SKM-1 (cell line): ENCODE measurements at regions not wholly inside any gene's neighbourhood (a gene's known extent, or its start where the extent isn't known, plus 50 kb on each side); places are given as distances from the start of the nearest gene placed in this dataset.
"Not testable (repeated sequence)": the region's sequence is repeated elsewhere in the genome, so short reads cannot be mapped to it uniquely, and the experiment has no call there.

Source experiments
- DNase-seq: peaks from one replicate; lab custom pipeline; 2025; ENCODE audit not compliant: unreplicated experiment; lab: John Stamatoyannopoulos, UW

DNA sequence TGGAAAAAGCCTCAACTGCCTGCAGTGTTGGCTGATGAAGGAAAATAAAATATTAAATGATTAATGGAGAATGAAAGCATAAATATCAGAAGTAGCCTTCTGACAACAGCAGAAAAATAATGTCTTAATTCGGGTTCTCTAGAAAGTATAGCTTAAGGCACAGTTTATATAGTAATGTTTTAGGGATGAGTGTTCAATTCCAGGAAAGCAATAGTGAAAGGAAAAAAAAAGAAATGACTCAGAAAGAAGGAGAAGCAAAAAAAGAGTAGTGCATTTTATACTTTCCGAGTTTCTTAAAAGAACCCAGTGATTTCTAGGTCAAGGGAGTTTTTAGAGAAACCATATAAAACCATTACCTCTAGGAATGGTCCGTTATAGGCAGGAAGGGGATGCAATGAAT, 137.3 kb downstream of the HTR1B start:
- DNase-seq, result no peak

DNA sequence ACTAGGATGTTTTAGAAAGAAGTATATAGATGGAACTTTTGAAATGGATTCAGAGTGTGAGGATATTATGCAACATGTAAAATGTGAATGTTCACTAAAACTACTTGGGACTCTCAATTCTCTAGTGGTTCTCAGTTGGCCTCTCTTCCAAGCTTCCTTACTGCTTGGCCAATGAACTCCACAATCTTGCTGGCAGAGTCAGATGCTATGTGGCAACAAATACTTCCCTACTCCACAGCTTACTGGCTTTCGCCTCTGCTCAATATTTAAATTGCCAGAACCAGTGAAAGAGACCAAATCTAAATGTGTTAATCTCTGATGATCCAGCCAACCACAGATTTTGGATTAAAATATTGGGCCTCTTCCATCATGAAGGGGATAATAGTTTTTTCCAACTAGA, 138.4 kb downstream of the HTR1B start:
- no peak for DNase-seq

DNA sequence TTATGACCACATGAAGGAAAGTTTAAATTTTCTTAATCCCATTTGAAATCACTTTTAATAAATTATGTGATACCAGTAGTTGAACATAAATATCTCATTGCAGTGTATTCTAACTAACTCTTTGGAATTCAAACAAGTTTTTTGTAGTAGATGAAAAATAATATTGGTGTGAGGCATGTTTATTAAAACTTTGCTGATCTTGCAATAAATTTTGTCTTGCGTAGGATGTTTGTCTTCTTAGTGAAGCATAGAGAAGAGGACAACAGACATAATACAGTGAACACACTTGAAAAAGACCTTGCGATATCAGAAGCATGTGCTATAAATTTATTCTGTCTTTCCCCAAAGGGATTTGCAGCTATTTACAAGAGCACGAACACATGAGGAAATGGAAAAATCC, 140.7 kb downstream of the HTR1B start:
- no peak for DNase-seq

DNA sequence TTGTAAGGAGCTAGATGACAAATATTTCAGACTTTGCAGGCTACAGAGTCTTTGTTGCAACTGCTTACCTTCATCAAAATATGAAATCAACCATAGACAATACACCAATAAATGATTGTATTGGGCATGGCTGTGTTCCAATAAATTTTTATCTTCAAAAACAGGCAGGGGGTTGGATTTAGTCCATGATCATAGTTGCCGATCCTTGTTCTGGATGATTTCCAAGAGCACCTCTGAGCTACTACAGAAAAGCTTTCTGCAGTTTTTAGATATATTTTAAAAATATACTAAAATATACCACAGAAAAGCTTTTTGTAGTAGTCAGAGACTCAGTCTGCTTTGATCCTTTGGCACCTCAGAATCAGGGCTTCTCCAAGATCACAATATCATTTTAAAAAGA, 145.0 kb downstream of the HTR1B start:
- no peak for DNase-seq

DNA sequence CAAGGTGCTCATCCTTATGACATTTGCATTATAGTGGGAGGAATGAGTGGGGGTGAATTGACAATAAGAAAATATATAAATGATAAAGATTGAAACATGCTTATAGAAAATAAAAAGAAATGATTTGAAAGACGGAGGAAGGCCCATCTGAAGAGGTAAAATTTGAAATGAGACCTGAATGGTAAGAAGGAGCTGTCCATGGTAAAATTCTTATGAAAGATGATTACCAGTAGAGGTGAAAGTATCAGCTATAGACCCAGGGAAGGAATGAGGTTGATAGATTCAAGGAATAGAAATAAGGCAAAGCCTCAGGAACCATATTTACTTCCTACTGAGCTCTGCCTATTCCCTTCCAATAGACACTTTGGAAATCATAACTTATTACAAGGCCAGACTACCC, 149.7 kb downstream of the HTR1B start:
- DNase-seq, result no peak

DNA sequence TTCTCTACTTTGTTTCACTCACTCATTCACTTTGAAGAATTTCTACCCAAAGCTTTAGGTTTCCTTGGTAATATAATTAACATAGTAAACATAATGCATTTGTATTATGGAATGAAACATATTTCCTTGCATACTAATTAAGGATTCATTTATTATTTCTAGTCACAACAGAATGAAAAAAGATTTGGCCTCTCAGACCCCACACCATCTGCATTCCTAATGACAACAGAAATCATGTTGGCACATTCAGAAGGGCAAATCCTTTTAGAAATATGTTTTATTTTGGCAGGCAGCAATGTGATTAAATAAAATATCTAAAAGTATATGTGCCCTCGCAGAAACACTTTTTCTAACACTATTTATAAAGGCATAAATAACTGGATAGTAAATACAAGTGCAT, 163.4 kb downstream of the HTR1B start:
- DNase-seq, result no peak

DNA sequence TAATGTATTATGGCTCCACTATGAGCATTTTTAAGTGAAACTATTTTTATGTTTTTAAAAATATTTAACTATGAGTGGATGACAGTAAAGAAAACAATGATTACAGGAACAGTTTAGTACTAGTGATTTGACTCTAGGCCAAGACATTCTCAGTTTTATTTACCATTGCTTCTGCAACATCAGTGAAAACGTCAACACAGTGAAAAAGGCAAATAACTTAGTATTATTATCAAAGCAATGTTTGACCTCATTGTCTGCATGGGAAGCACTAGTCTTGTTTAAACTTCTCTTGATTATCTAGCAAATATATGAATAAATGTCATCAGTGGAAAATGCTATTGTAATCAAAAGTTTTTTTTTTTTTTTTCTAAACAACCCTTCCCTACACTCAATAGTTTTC, 165.0 kb downstream of the HTR1B start:
- no peak for DNase-seq

DNA sequence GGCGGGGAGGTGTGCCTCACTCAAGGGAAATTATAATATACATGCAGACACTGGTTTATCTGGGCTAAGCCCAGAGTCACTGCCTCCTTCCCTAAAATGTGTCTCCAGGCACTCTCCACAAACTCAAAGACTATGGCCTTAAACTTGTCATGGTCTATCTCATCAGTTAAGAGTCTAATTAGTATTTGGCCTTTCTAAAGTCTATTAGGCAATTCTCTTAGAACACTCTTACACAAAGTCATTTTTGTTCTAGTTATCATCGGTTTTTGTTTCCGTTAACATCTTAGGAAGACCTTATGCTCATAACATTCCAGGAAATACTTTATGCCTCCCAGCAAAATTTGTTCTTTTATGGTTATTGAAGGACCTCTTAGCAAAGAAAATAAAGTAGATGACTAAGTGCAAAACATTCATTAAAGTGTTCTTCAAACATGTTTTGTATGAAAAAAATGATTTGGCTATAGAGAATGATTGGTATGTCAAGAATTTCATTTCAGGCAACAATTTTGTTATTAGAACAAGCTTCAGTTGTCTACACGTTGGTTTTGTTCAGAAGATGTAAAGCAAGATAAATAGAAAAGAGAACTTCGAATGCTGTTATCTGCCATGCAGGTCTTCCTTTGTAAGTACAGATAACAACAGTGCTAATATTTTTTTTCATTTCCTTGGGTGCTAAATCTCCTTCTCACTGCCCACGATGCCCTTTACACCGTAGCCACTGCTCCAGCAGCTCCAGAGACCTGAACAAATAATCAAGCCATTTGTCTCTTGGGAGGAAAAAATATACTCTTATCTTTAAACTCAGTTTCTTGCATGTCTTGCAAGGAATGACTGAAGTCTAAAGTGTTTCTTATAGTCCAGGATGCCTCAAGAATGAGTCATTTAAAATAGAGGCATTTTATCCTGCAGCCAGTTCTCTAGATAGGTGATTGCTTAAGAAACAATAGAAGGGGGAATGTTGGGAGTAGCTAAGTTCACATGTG, 170.4 kb downstream of the HTR1B start:
- DNase-seq, result no peak

DNA sequence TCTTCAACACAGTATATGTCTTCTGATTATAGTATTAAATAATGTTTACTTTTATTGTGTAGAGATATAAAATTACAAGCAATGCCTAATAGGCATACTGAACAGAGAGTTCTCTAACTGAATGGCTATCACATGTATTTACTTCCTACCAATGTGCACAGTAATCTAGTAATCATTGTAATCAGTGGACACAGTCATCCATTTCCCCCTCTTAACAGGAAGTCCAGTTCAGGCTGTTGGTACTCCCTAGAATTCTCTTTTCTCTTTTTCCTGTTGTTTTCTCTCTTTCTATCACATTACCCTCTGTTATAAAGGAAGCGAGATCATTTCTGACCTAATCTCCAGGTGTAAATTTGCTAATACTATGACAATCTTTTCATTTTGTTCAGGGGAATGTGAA, 172.5 kb downstream of the HTR1B start:
- DNase-seq, result no peak

DNA sequence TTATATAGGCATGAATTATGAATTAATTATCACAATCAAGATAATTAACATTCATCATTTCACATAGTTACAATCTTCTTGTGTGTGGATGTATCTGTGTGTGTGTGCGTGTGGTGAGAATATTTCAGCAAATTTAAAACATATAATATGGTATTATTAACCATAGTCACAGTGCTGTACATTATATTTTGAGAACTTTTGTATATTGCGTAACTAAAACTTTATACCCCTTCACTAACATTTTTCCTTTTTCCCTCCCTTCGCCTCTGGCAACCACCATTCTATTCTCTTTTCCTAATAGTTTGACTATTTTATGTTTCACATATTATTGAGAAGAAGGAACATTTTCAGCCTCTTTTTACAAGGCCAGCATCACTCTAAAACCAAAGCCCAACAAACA, 176.8 kb downstream of the HTR1B start:
- no peak for DNase-seq

DNA sequence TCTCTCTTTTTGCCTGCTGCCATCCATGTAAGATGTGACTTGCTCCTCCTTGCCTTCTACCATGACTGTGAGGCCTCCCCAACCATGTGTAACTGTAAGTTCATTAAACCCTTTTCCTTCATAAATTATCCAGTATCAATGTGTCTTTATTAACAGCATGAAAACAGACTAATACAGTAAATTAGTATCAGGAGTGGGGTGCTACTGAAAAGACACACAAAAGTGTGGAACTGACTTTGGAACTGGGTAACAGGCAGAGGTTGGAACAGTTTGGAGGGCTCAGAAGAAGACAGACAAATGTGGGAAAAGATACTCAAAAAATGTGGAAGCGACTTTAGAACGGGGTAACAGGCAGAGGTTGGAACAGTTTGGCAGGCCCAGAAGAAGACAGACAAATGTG, 189.4 kb downstream of the HTR1B start:
- DNase-seq, result no peak

DNA sequence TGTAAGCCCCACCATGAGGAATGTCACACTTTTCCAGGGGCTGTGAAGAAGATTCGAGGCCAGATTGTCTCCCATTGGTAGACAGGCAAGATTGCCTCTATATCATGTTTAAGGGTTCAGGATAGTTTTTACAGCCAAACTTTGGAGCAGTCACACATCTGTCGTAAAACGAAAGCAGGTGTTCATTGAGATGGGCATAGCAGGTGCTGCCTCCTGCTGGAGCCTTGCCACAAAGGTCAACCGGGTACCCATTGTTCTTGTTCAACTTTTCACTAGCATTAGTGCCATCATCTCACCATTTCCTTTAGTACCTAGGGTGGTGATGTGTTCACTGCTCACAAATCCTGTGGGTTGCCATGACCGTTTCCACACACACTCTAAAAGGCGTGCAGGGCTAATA, 198.3 kb downstream of the HTR1B start:
- DNase-seq, result no peak

DNA sequence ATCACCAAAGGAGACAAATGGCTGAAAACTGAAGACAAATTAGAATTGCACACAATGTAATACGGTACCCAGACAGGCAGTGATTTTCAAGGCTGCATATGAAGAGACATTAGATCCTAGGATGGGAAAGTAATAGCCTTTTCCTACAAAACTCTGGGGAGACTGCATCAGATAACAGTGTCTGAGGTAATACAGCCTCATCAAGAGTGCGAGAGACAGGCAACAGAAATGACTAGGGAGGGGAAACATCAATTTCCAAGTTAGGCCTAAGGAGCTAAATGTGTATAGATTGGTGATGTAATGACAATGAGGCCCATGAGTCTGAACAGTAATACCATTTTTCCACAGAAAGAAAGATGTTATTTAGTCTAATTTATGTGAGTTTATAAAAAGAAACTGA, 200.3 kb downstream of the HTR1B start:
- no peak for DNase-seq

DNA sequence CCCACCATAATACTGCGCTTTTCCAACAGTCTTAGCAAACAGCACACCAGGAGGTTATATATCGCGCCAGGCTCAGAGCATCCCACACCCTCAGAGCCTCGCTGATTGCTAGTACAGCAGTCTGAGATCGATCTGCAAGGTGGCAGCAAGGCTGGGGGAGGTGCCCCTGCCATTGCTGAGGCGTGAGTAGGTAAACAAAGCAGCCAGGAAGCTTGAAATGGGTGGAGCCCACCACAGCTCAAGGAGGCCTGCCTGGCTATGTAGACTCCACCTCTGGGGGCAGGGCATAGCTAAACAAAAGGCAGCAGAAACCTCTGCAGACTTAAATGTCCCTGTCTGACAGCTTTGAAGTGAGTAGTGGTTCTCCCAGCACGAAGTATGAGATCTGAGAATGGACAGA, 211.5 kb downstream of the HTR1B start:
- DNase-seq, result not testable (repeated sequence)

DNA sequence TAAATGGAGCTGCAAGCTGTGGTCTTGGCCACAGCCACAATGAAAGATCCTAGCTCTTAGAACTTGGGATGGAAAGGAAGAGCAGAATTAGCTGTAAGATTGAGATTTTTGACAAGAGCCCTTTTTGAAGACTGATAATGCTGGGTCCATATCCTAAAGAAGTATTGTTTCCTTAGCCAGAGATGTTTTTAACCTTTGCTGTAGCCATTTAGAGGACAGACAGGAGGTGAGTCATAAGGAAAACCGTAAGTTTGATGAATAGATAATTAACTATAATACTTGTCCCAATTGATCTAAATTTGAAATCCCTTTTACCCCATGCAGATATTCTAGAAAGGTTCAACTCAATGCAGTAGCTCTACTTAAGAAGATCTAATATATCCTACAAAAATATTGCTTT, 213.7 kb downstream of the HTR1B start:
- DNase-seq, result no peak

DNA sequence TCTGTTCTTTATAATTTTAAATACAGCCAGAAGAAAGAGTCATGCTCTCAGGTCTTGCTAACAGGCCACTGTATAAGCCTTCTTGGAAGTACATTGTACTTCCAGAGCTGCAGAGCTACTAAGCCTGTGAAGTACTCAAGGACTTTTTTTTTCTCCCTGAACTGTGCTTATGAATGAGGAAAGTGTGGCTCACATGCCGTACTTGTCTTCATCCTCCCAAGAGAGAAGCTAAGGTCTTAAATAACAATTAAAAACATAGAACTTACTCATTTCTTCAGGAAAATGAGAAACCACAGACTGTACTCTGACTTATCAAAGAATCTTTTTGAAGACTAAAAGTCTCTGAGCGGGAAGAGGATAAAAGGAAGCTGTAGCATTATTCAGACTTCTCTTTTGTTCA, 218.3 kb downstream of the HTR1B start:
- DNase-seq, result no peak

DNA sequence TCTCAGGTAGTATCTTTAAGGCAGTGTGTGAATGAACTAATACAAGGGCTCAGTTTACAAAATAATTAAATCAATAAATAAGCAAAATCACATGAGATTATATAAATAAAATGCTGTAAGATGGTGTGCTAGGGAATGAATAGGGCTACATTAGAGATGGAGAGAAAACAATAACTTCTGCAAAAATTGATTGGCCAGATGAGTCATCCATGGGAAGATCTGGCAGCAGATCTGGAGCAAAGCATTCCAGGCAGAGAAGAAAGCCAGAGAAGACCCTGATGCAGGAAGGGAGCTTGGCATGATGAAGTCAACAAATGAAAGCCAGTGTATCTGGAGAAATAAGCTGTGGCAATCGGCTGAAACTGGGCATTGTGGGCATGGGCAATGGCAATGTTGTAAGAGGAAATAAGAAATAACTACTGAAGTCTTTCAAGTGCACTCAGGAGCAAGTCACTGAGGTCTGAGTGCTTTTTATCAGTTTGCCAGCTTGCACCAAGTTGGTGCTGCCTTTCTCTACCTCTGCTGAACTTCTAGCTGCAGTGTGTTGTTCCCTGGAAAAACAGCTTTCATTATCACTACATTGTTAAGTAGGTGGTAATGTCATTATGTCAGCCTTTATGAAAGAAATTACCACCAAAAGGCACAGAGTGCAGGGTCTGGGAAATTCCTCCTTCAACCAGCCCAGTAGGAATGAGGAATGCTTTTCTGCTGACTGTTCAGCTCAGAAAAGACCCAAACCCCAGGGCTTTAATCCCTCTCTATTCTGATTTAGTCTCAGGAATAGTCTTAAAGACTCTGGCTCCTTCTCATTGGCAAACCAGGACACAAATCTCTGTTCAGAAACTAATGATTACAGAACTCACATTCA, 231.6 kb downstream of the HTR1B start:
- DNase-seq, result no peak

DNA sequence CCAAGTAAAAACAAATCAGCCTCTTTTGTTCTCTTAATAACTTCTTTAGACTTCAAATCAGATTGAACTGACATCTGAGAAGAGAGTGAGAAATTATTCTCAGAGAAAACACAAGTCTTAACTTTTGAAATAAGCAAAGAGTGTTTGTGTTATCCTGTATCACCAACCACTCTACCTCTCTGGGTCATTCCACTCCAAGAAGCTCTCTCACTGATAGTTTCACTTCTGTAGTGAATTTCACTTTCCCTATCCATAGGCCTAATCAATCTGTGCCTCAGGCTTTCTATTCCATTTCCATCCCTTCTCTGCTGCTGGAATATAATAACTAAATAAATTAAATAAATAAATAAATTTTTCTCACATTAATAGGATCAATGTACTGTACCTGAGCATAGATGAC, 235.0 kb downstream of the HTR1B start:
- no peak for DNase-seq

DNA sequence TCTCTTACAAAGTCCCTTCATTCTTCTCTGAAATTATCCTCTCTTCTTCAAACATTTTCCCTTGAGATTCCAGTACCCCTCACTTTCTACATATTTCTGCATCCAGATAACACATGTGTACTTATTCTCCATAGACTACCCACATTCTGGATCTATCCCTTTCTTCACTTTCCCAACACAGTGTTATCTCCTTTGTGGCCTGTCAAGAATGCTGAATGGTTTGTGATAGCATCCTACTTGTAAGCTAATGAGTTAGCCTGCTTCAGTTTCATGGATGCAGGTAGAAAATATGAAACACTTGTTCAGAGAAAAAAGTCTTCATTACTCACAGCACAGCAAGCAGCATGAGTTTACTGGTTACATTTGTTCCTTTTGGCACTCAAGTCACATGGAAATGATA, 245.4 kb downstream of the HTR1B start:
- DNase-seq, result no peak

DNA sequence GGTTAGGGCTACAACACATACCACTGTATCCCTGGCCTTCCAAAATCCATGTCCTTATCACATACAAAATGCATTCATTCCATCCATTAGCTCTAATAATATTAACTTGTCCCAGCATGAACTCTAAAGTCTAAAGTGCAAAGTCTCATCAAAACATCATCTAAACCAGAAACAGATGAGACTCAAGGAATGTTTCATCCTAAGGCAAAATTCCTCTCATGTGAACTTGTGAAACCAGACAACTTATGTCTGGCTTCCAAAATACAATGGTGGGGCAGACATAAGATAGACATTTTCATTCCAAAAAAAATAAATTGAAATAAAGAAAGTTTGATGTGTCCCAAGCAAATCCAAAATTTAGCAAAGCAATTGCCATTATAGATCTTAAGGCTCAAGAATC, 257.4 kb downstream of the HTR1B start:
- DNase-seq, result no peak

DNA sequence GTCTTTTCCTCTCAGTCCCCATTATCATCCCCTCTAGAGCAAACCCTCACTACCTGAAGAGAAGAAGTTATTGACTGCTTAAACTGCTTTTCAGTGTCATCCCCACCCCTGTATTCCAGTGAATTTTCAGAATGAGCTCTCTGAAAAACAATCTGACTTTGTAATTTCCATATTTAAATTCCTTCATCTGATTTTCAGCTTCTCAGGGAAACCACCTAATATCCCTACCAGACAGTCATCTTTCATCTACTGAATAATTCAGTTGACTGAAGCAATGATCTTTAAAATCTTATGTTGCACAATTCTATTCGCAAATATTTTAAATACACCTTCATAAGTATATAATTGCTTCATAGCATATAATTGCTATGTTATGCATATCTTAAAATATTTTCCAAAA, 258.7 kb downstream of the HTR1B start:
- DNase-seq, result no peak

DNA sequence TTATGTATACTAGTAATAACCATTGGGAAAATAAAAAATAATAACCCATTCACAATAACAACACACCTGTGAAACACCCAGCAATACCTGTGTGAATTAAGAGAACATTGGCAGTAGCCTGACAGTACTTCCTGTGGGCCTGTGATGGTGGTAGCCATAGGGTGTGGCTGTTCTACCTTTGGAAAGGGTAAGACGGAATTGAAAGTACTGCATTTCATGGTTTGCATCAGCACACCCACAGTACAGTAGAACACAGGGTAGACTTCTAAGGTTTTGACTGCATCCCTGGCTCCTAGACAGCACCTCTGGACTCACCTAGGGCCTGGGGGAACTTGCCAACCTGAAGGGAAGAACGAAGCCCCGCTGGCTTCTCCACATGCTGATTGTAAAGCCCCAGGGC, 279.8 kb downstream of the HTR1B start:
- DNase-seq, result no peak
